SK-N-SH treated with all-trans-retinoic acid at 6 μM for 48 hours (cell line): ENCODE measurements at regions not wholly inside any gene's neighbourhood (a gene's known extent, or its start where the extent isn't known, plus 50 kb on each side); places are given as distances from the start of the nearest gene placed in this dataset.
A peak's percentile ranks its signal among the peaks of the same experiment; 100 is the strongest.

ENCODE experiments used
- ATAC-seq: fragments of 200-7000 bp; cut with Tn5 transposase; 3 replicates; pipeline ENCODE4 v1.9.1; 2020; ENCODE audit warnings: mild to moderate bottlenecking, moderate library complexity
- ARNTL ChIP-seq: fragments of 450-650 bp; formaldehyde crosslinking; IDR thresholded peaks from 2 replicates; pipeline ENCODE4 v1.5.0; 2020; ENCODE audit warnings: low read depth, mild to moderate bottlenecking, moderate library complexity, borderline replicate concordance
- BACH2 ChIP-seq: fragments of 250-450 bp; sonication (Bioruptor Pico); IDR thresholded peaks from 2 replicates; pipeline ENCODE4 v1.9.0; 2021; ENCODE audit warnings: mild to moderate bottlenecking, borderline replicate concordance
- ESRRG ChIP-seq: fragments of 250-450 bp; sonication (Bioruptor Pico); IDR thresholded peaks from 2 replicates; pipeline ENCODE4 v1.6.1; 2021; ENCODE audit warnings: mild to moderate bottlenecking
- GLIS3 ChIP-seq: fragments of 250-450 bp; sonication (Bioruptor Pico); IDR thresholded peaks from 2 replicates; pipeline ENCODE4 v1.5.0; 2020; ENCODE audit warnings: mild to moderate bottlenecking, moderate library complexity
- ISL1 ChIP-seq: fragments of 250-450 bp; sonication (Bioruptor Pico); IDR thresholded peaks from 2 replicates; pipeline ENCODE4 v2.1.2; 2022; ENCODE audit warnings: mild to moderate bottlenecking, moderate library complexity
- OSR1 ChIP-seq: fragments of 250-450 bp; sonication (Bioruptor Pico); IDR thresholded peaks from 2 replicates; pipeline ENCODE4 v1.8.0; 2022; ENCODE audit warnings: moderate library complexity, mild to moderate bottlenecking, inconsistent platforms
- PATZ1 ChIP-seq: fragments of 250-450 bp; sonication (Bioruptor Pico); IDR thresholded peaks from 2 replicates; pipeline ENCODE4 v1.8.0; 2020; ENCODE audit warnings: mild to moderate bottlenecking, moderate library complexity, borderline replicate concordance
- POU6F1 ChIP-seq: fragments of 250-450 bp; sonication (Bioruptor Pico); IDR thresholded peaks from 2 replicates; pipeline ENCODE4 v1.8.0; 2021; ENCODE audit warnings: low read depth, mild to moderate bottlenecking, moderate library complexity, borderline replicate concordance
- PPARA ChIP-seq: fragments of 250-450 bp; sonication (Bioruptor Pico); IDR thresholded peaks from 2 replicates; pipeline ENCODE4 v1.5.0; 2020; ENCODE audit warnings: mild to moderate bottlenecking, borderline replicate concordance
- RARB ChIP-seq: fragments of 250-450 bp; sonication (Bioruptor Pico); IDR thresholded peaks from 2 replicates; pipeline ENCODE4 v1.8.0; 2021; ENCODE audit warnings: mild to moderate bottlenecking, moderate library complexity
- TCF4 ChIP-seq: fragments of 250-450 bp; sonication (Bioruptor Pico); IDR thresholded peaks from 2 replicates; pipeline ENCODE4 v1.8.0; 2021; ENCODE audit warnings: mild to moderate bottlenecking, moderate library complexity, borderline replicate concordance
- TOX ChIP-seq: fragments of 250-450 bp; sonication (Bioruptor Pico); IDR thresholded peaks from 2 replicates; pipeline ENCODE4 v1.8.0; 2021; ENCODE audit warnings: mild to moderate bottlenecking, moderate library complexity, borderline replicate concordance
- ZFP3 ChIP-seq: fragments of 250-450 bp; sonication (Bioruptor Pico); IDR thresholded peaks from 2 replicates; pipeline ENCODE4 v1.5.0; 2020; ENCODE audit warnings: mild to moderate bottlenecking, moderate library complexity
- ZFP30 ChIP-seq: fragments of 450-650 bp; formaldehyde crosslinking; IDR thresholded peaks from 2 replicates; pipeline ENCODE4 v1.5.0; 2022; ENCODE audit warnings: mild to moderate bottlenecking, moderate library complexity
- ZNF565 ChIP-seq: fragments of 450-650 bp; formaldehyde crosslinking; conservative IDR thresholded peaks from 2 replicates; pipeline ENCODE4 v1.5.0; 2020; ENCODE audit warnings: low read depth, mild to moderate bottlenecking, moderate library complexity
- ZNF70 ChIP-seq: fragments of 450-650 bp; formaldehyde crosslinking; IDR thresholded peaks from 2 replicates; pipeline ENCODE4 v1.5.0; 2020; ENCODE audit warnings: mild to moderate bottlenecking, moderate library complexity
- ZNF8 ChIP-seq: fragments of 450-650 bp; formaldehyde crosslinking; IDR thresholded peaks from 2 replicates; pipeline ENCODE4 v1.5.0; 2020; ENCODE audit warnings: mild to moderate bottlenecking, moderate library complexity
- TF ChIP-seq, protein P1 (sequence below): fragments of 250-450 bp; sonication (Bioruptor Pico); IDR thresholded peaks from 2 replicates; pipeline ENCODE4 v1.5.1; 2020; ENCODE audit warnings: low read depth, mild to moderate bottlenecking, moderate library complexity
- TF ChIP-seq, protein P2 (sequence below): fragments of 250-450 bp; sonication (Bioruptor Pico); IDR thresholded peaks from 2 replicates; pipeline ENCODE4 v1.5.1; 2021; ENCODE audit warnings: mild to moderate bottlenecking, moderate library complexity
- TF ChIP-seq, protein P3 (sequence below): fragments of 250-450 bp; sonication (Bioruptor Pico); IDR thresholded peaks from 2 replicates; pipeline ENCODE4 v1.5.0; 2020; ENCODE audit warnings: mild to moderate bottlenecking, moderate library complexity

DNA sequence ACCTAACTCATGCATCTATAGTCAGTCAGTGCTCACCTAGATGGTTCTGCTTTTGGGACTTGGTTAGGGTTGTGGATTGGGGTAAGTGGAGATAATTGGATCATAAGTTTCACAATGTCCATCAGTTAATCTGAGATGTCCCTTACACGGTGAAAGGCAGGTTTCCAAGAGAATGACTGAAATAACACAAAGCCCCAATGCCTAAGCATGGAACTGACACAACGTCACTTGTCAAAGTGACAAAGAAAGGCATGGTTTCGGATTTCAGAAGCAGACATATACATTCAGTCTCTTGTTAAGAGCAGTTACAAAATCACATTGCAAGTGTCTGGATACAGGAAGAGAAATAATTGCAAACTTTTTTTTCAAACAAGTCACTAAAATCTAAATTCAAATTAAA is 1456.9 kb downstream of the TECRL start (continued):
- no peak for TF ChIP-seq POU6F1 (CRISPR knock-in tag)

DNA sequence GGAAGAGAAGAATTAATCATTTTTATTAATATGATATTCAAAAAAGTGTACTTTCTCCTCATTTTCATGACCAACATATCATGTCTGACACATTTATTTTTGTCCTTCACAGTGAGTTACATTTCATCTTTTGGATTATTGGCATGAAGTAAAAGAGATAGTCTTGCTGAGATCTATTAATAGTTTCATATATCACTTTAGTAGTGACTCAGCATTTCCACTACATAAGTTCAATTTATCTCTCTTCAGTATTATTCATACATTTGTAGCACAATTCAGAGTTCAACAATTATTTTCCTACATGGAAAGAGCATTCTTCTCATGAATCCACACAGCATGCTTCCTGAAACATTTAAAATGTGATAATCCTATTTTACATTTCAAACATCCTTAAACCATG is 1461.1 kb downstream of the TECRL start:
- no peak for ATAC-seq
- no peak for TF ChIP-seq GLIS3 (CRISPR knock-in tag)
- no peak for TF ChIP-seq ZFP30 (CRISPR knock-in tag)
- no peak for TF ChIP-seq BACH2 (CRISPR knock-in tag)
- TF ChIP-seq ISL1, result peak; percentile 60
- TF ChIP-seq, protein P1, sequence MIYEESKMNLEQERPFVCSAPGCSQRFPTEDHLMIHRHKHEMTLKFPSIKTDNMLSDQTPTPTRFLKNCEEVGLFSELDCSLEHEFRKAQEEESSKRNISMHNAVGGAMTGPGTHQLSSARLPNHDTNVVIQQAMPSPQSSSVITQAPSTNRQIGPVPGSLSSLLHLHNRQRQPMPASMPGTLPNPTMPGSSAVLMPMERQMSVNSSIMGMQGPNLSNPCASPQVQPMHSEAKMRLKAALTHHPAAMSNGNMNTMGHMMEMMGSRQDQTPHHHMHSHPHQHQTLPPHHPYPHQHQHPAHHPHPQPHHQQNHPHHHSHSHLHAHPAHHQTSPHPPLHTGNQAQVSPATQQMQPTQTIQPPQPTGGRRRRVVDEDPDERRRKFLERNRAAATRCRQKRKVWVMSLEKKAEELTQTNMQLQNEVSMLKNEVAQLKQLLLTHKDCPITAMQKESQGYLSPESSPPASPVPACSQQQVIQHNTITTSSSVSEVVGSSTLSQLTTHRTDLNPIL (CRISPR knock-in tag), result peak; percentile 42; the same call in 1 of the 2 replicates
- TF ChIP-seq PPARA (CRISPR knock-in tag), result no peak

- TF ChIP-seq, protein P1 (CRISPR knock-in tag), result no peak
- TF ChIP-seq, protein P2, sequence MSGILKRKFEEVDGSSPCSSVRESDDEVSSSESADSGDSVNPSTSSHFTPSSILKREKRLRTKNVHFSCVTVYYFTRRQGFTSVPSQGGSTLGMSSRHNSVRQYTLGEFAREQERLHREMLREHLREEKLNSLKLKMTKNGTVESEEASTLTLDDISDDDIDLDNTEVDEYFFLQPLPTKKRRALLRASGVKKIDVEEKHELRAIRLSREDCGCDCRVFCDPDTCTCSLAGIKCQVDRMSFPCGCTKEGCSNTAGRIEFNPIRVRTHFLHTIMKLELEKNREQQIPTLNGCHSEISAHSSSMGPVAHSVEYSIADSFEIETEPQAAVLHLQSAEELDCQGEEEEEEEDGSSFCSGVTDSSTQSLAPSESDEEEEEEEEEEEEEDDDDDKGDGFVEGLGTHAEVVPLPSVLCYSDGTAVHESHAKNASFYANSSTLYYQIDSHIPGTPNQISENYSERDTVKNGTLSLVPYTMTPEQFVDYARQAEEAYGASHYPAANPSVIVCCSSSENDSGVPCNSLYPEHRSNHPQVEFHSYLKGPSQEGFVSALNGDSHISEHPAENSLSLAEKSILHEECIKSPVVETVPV, result no peak
- TF ChIP-seq ZFP3 (CRISPR knock-in tag) (no peak), RARB (no peak)
- ATAC-seq, result no peak
These were observed 1469.0 kb downstream of the TECRL start for GRCh38 chr4:62940229-62940628.

DNA sequence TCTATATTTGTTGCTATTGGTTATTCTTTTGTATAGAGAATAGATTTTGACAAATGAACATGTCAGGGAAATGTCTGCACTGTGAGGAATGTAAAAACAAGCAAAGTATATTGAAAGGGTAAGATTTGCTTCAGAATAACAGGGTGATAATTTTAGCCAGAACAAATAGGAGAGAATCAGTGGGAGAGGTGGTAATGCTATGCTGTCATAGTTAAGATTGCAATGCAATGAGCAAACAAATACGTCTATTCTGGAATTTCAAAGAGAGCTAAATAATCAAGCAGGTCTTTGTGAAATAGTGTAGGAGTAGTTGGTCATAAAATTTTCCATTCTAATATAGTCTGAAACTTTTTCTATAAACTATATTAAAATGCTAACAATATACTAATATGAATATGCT is 1478.4 kb downstream of the TECRL start:
- TF ChIP-seq RARB (no peak), ARNTL (no peak), ZNF565 (no peak), ESRRG (CRISPR knock-in tag) (no peak), ZFP3 (CRISPR knock-in tag) (no peak), TOX (CRISPR knock-in tag) (no peak), BACH2 (CRISPR knock-in tag) (no peak), POU6F1 (CRISPR knock-in tag) (no peak), ZNF8 (CRISPR knock-in tag) (no peak), PPARA (CRISPR knock-in tag) (no peak), ZFP30 (CRISPR knock-in tag) (no peak), PATZ1 (CRISPR knock-in tag) (no peak), OSR1 (CRISPR knock-in tag) (no peak), GLIS3 (CRISPR knock-in tag) (no peak), ZNF70 (CRISPR knock-in tag) (no peak), TCF4 (no peak)
- TF ChIP-seq, protein P2, result no peak
- TF ChIP-seq, protein P3, sequence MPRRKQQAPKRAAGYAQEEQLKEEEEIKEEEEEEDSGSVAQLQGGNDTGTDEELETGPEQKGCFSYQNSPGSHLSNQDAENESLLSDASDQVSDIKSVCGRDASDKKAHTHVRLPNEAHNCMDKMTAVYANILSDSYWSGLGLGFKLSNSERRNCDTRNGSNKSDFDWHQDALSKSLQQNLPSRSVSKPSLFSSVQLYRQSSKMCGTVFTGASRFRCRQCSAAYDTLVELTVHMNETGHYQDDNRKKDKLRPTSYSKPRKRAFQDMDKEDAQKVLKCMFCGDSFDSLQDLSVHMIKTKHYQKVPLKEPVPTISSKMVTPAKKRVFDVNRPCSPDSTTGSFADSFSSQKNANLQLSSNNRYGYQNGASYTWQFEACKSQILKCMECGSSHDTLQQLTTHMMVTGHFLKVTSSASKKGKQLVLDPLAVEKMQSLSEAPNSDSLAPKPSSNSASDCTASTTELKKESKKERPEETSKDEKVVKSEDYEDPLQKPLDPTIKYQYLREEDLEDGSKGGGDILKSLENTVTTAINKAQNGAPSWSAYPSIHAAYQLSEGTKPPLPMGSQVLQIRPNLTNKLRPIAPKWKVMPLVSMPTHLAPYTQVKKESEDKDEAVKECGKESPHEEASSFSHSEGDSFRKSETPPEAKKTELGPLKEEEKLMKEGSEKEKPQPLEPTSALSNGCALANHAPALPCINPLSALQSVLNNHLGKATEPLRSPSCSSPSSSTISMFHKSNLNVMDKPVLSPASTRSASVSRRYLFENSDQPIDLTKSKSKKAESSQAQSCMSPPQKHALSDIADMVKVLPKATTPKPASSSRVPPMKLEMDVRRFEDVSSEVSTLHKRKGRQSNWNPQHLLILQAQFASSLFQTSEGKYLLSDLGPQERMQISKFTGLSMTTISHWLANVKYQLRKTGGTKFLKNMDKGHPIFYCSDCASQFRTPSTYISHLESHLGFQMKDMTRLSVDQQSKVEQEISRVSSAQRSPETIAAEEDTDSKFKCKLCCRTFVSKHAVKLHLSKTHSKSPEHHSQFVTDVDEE (CRISPR knock-in tag), result no peak

More for the DNA sequence above, 1478.4 kb downstream of the TECRL start:
- no peak for ATAC-seq
